HepG2 (cell line): ENCODE measurements at regions not wholly inside any gene's neighbourhood (a gene's known extent, or its start where the extent isn't known, plus 50 kb on each side); places are given as distances from the start of the nearest gene placed in this dataset.

Source experiments
- ATAC-seq: fragments of 200-7000 bp; cut with Tn5 transposase; 3 replicates; pipeline ENCODE4 v1.9.1; 2020; ENCODE audit warnings: mild to moderate bottlenecking, moderate library complexity
- BruUV-seq: library from RNA; stranded (reverse); fragments of 400-500 nt; replicated peaks from 2 replicates; lab custom pipeline; 2021; lab: Mats Ljungman, UMichigan
- CTCF ChIA-PET: fragments of 300-600 bp; formaldehyde crosslinking; extraction: SDS; loops from one replicate; lab custom pipeline; 2021; ENCODE audit warnings: low total read pairs, inconsistent platforms, low intra/inter-chr PET ratio; lab: Yijun Ruan, JAX
- POLR2A ChIA-PET: fragments of 350-600 bp; sonication (Branson Sonifier 250); formaldehyde crosslinking; loops from one replicate; lab custom pipeline; 2020; ENCODE audit warnings: antibody characterized with exemption, inconsistent platforms; lab: Yijun Ruan, JAX
- DNase-seq: peaks from one replicate; pipeline ENCODE4 v3.0.0-alpha.2; 2015; ENCODE audit warnings: low spot score
- FAIRE-seq: peaks from 3 replicates; lab custom pipeline; 2011; peaks lifted over from hg19 to GRCh38; lab: Jason Lieb, UNC
- H2AFZ ChIP-seq: one replicate; pipeline ENCODE4 v1.6.1; 2011; ENCODE audit warnings: low read length, inconsistent platforms
- H3K27ac ChIP-seq: fragments of 300-600 bp; 3 replicates; pipeline ENCODE4 v1.8.0; 2011; ENCODE audit warnings: mixed run types, mild to moderate bottlenecking, mixed read lengths, low read length, inconsistent platforms; ENCODE audit not compliant: insufficient read depth; ENCODE audit errors: extremely low read length
- H3K27me3 ChIP-seq, 2 experiments: fragments of 200-600 bp in 1 of 2; 2 replicates in 1 of 2; 3 replicates in 1 of 2; pipeline versions ENCODE4 v1.6.0 to v1.8.0; 2011; ENCODE audit warnings: low read length in 2 of 2, mild to moderate bottlenecking in 2 of 2, moderate library complexity in 2 of 2, inconsistent platforms in 1 of 2; ENCODE audit not compliant: insufficient read depth in 2 of 2, control insufficient read depth in 1 of 2
- H3K36me3 ChIP-seq, 2 experiments: fragments of 200-600 bp in 1 of 2; replicated peaks in 1 of 2; 2 replicates in 1 of 2; 3 replicates in 1 of 2; pipeline versions ENCODE4 v1.5.1 to v1.8.0; 2011; ENCODE audit warnings: low read length in 2 of 2, inconsistent platforms in 1 of 2; ENCODE audit not compliant: insufficient read depth in 2 of 2, control insufficient read depth in 1 of 2
- H3K4me1 ChIP-seq: 2 replicates; pipeline ENCODE4 v1.5.1; 2012; ENCODE audit warnings: low read length, inconsistent platforms; ENCODE audit not compliant: insufficient read depth
- H3K4me2 ChIP-seq: 2 replicates; pipeline ENCODE4 v1.6.0; 2011; ENCODE audit warnings: low read depth, low read length, inconsistent platforms
- H3K4me3 ChIP-seq, 3 experiments: fragments of 200-600 bp in 1 of 3; sonication (generic), shearing (Covaris generic) in 1 of 3; replicated peaks in 1 of 3; 2 replicates each; pipeline ENCODE4 v1.5.1; 2011 to 2016; ENCODE audit warnings: low read length in 3 of 3, inconsistent platforms in 2 of 3, low read depth in 2 of 3, mild to moderate bottlenecking in 2 of 3, control low read depth in 1 of 3, mixed read lengths in 1 of 3; ENCODE audit not compliant: insufficient read depth in 1 of 3
- H3K79me2 ChIP-seq: one replicate; pipeline ENCODE4 v1.6.1; 2011; ENCODE audit warnings: low read length, inconsistent platforms; ENCODE audit not compliant: insufficient read depth
- H3K9ac ChIP-seq: 2 replicates; pipeline ENCODE4 v1.6.0; 2011; ENCODE audit warnings: mild to moderate bottlenecking, low read depth, low read length, inconsistent platforms; ENCODE audit not compliant: insufficient read depth
- H3K9me3 ChIP-seq: 2 replicates; pipeline ENCODE4 v1.5.1; 2012; ENCODE audit warnings: mild to moderate bottlenecking, low read length
- H4K20me1 ChIP-seq: 2 replicates; pipeline ENCODE4 v1.6.0; 2011; ENCODE audit warnings: inconsistent platforms, mild to moderate bottlenecking, low read length, moderate library complexity; ENCODE audit not compliant: insufficient read depth
- ATF7 ChIP-seq, 2 experiments: fragments of 450-650 bp in 1 of 2; sonication (generic) in 1 of 2; formaldehyde crosslinking in 1 of 2; IDR thresholded peaks; 2 replicates each; pipeline versions ENCODE4 v1.4.0 to v1.6.1; 2016 to 2020; ENCODE audit warnings: antibody characterized with exemption in 1 of 2, mild to moderate bottlenecking in 1 of 2, missing genetic modification reagents in 1 of 2
- BCL6 ChIP-seq: IDR thresholded peaks from 2 replicates; pipeline ENCODE4 v1.6.1; 2016; ENCODE audit warnings: missing genetic modification reagents, missing compliant biosample characterization
- CBX5 ChIP-seq: sonication (generic); formaldehyde crosslinking; IDR thresholded peaks from 2 replicates; pipeline ENCODE4 v1.4.0; 2020; ENCODE audit warnings: missing genetic modification reagents, borderline replicate concordance
- CC2D1A ChIP-seq: sonication (generic); formaldehyde crosslinking; IDR thresholded peaks from 2 replicates; pipeline ENCODE4 v1.8.1; 2023; ENCODE audit warnings: mild to moderate bottlenecking, missing genetic modification reagents
- CSRNP2 ChIP-seq: sonication (generic); formaldehyde crosslinking; conservative IDR thresholded peaks from 2 replicates; pipeline ENCODE4 v1.8.0; 2022; ENCODE audit warnings: low read depth, missing genetic modification reagents
- HDAC2 ChIP-seq: sonication (generic); formaldehyde crosslinking; IDR thresholded peaks from 2 replicates; pipeline ENCODE4 v1.4.0; 2020; ENCODE audit warnings: missing genetic modification reagents
- HMGXB4 ChIP-seq, 2 experiments: sonication (generic) in 1 of 2; formaldehyde crosslinking in 1 of 2; IDR thresholded peaks; 2 replicates each; pipeline versions ENCODE4 v1.4.0 to v1.6.1; 2018 to 2020; ENCODE audit warnings: missing genetic modification reagents in 2 of 2, borderline replicate concordance in 1 of 2, low read depth in 1 of 2, mild to moderate bottlenecking in 1 of 2, missing biosample characterization in 1 of 2
- HNRNPUL1 ChIP-seq: fragments of 200-400 bp; formaldehyde crosslinking; IDR thresholded peaks from 2 replicates; pipeline ENCODE4 v1.6.1; 2017; ENCODE audit warnings: low read depth, mild to moderate bottlenecking, low read length, moderate library complexity
- HOXA3 ChIP-seq: sonication (generic); formaldehyde crosslinking; IDR thresholded peaks from 2 replicates; pipeline ENCODE4 v1.5.0; 2020; ENCODE audit warnings: missing genetic modification reagents
- JUN ChIP-seq: sonication (generic); formaldehyde crosslinking; IDR thresholded peaks from 2 replicates; pipeline ENCODE4 v1.4.0; 2020; ENCODE audit warnings: mild to moderate bottlenecking, missing genetic modification reagents
- KDM1A ChIP-seq: IDR thresholded peaks from 2 replicates; pipeline ENCODE4 v1.6.1; 2016; ENCODE audit warnings: missing compliant biosample characterization
- MEIS2 ChIP-seq: sonication (generic); formaldehyde crosslinking; IDR thresholded peaks from 2 replicates; pipeline ENCODE4 v1.9.0; 2021; ENCODE audit warnings: mild to moderate bottlenecking, missing genetic modification reagents
- NR2C2 ChIP-seq: sonication (generic); formaldehyde crosslinking; IDR thresholded peaks from 2 replicates; pipeline ENCODE4 v1.4.0; 2020; ENCODE audit warnings: missing genetic modification reagents, mild to moderate bottlenecking, moderate library complexity, borderline replicate concordance
- PHF21A ChIP-seq: sonication (generic); formaldehyde crosslinking; IDR thresholded peaks from 2 replicates; pipeline ENCODE4 v1.5.0; 2020; ENCODE audit warnings: mild to moderate bottlenecking, missing genetic modification reagents
- TOE1 ChIP-seq: sonication (generic); formaldehyde crosslinking; IDR thresholded peaks from 2 replicates; pipeline ENCODE4 v1.4.0; 2020; ENCODE audit warnings: mild to moderate bottlenecking, missing genetic modification reagents
- ZFP91 ChIP-seq: sonication (generic); formaldehyde crosslinking; IDR thresholded peaks from 2 replicates; pipeline ENCODE4 v1.9.0; 2022; ENCODE audit warnings: missing genetic modification reagents, mild to moderate bottlenecking, borderline replicate concordance
- ZNF232 ChIP-seq: sonication (generic); formaldehyde crosslinking; IDR thresholded peaks from 2 replicates; pipeline ENCODE4 v1.4.0; 2020; ENCODE audit warnings: missing genetic modification reagents, borderline replicate concordance
- ZNF747 ChIP-seq: sonication (generic); formaldehyde crosslinking; IDR thresholded peaks from 2 replicates; pipeline ENCODE4 v1.8.1; 2023; ENCODE audit warnings: missing genetic modification reagents, mild to moderate bottlenecking, borderline replicate concordance
- ZNF850 ChIP-seq: sonication (generic); formaldehyde crosslinking; conservative IDR thresholded peaks from 2 replicates; pipeline ENCODE4 v1.9.0; 2021; ENCODE audit warnings: mild to moderate bottlenecking, missing genetic modification reagents
- ZSCAN30 ChIP-seq: sonication (generic); formaldehyde crosslinking; IDR thresholded peaks from 2 replicates; pipeline ENCODE4 v1.5.0; 2020; ENCODE audit warnings: mild to moderate bottlenecking, missing genetic modification reagents
- WGBS: methylation state at CpG from one replicate; pipeline ENCODE4 v1.1.6; 2017; ENCODE audit warnings: low lambda C conversion rate; 5-methylcytosine and 5-hydroxymethylcytosine counted together
- in situ Hi-C: cut with HindIII; loops from 2 replicates; pipeline ENCODE4 v1.10.0; 2017; ENCODE audit warnings: low pct_unique_long_range_greater_than_20kb; ENCODE audit not compliant: extremely low pct_ligation_motif_present
- intact Hi-C: fragments of 100-400 bp; cut with micrococcal nuclease; formaldehyde crosslinking; loops from one replicate; pipeline ENCODE4 v1.10.0; 2022; ENCODE audit not compliant: unreplicated experiment

- no peak overlapping the region for H2AFZ ChIP-seq
- H3K4me3 ChIP-seq, result peak overlapping the region in 2 of 3 experiments; percentile 24 to 36; a peak in 3 of 6 replicates
- peak overlapping the region; percentile 57 for H3K4me2 ChIP-seq
- no peaks in the 10 kb centered on the region for H3K79me2 ChIP-seq
- peak; percentile 58 for FAIRE-seq
- peaks cover 2 to 6% of the 10 kb centered on the region in 2 experiments; a peak in 1 of 5 replicates for H3K27me3 ChIP-seq
- DNase-seq, result peak; percentile 53
- ChIA-PET POLR2A (interaction anchor here (0.5 to 1.1 kb wide), 2 partner anchors 55 to 561 kb away, joined by 3 read pairs; no protein-coding TSS in a partner anchor), CTCF (no interaction called here)
- in situ Hi-C loops, result no loop called here
- H3K9ac ChIP-seq, result no peak overlapping the region
- H3K27ac ChIP-seq, result peak overlapping the region; percentile 24
- H4K20me1 ChIP-seq, result no peaks in the 10 kb centered on the region
- no peaks in the 10 kb centered on the region for H3K36me3 ChIP-seq
- intact Hi-C loops, result loop anchor here (10.0 kb wide), 1 partner anchor 919 kb away; the partner anchor contains the start of gene C3orf22
- 4% methylated on average over 5 of the region's 10 CpGs for whole genome bisulfite sequencing
- ATAC-seq, result peak; percentile 95
- peaks cover 24% of the 10 kb centered on the region for H3K4me1 ChIP-seq
- H3K9me3 ChIP-seq, result no peaks in the 10 kb centered on the region
- no TSS peak for BruUV-seq
- TF ChIP-seq CBX5 (CRISPR knock-in tag) (no peak), HMGXB4 (CRISPR knock-in tag; IDR thresholded peaks at IDR 0.05; ENCODE audit: borderline replicate concordance in 1 of 2, low read depth in 1 of 2) (no peak), HNRNPUL1 (no peak), ZFP91 (CRISPR knock-in tag) (peak; percentile 26; the same call in 1 of the 2 replicates), BCL6 (no peak), ZNF747 (CRISPR knock-in tag) (no peak), PHF21A (CRISPR knock-in tag) (peak; percentile 42), CC2D1A (CRISPR knock-in tag) (no peak), NR2C2 (CRISPR knock-in tag) (peak; percentile 56), HOXA3 (CRISPR knock-in tag) (no peak), ZNF850 (CRISPR knock-in tag) (no peak), JUN (no peak), HDAC2 (CRISPR knock-in tag) (peak; percentile 38; the same call in 1 of the 2 replicates), ZNF232 (CRISPR knock-in tag) (no peak), TOE1 (CRISPR knock-in tag) (no peak), KDM1A (no peak), MEIS2 (no peak), ZSCAN30 (CRISPR knock-in tag) (no peak), ATF7 (IDR thresholded peaks at IDR 0.05) (no peak), ATF7 (CRISPR knock-in tag; IDR thresholded peaks at IDR 0.05) (no peak), CSRNP2 (CRISPR knock-in tag) (no peak)
Observed at GRCh38 chr3:127473244-127474024, 117.1 kb downstream of the TPRA1 start.
